ENCODE measurements at regions not wholly inside any gene's neighbourhood (a gene's known extent, or its start where the extent isn't known, plus 50 kb on each side); places are given as distances from the start of the nearest gene placed in this dataset.

GRCh38 chr11:25659706-25660105 lies 672.2 kb upstream of the ANO3 start:
- no peak for TF ChIP-seq CTCF (optimal IDR thresholded peaks at IDR 0.05 in 1 of 3, IDR thresholded peaks at IDR 0.05 in 1 of 3, conservative IDR thresholded peaks at IDR 0.05 in 1 of 3; ENCODE audit: extremely low read depth in 1 of 3, insufficient read depth in 2 of 3, low read length in 3 of 3)
- TF ChIP-seq EZH2 (IDR thresholded peaks at IDR 0.05; ENCODE audit: low read length) = no peak

Data from keratinocyte (primary cell).